KMS-11 (cell line): ENCODE measurements at regions not wholly inside any gene's neighbourhood (a gene's known extent, or its start where the extent isn't known, plus 50 kb on each side); places are given as distances from the start of the nearest gene placed in this dataset.

Experiments
- H2AFZ ChIP-seq: fragments of 200-600 bp; sonication (generic); 2 replicates; pipeline ENCODE4 v1.6.1; 2016; ENCODE audit warnings: antibody characterized with exemption, mixed run types, low read depth
- H3K27ac ChIP-seq: fragments of 200-600 bp; sonication (generic); 2 replicates; pipeline ENCODE4 v1.6.1; 2016; ENCODE audit warnings: mild to moderate bottlenecking, mixed run types
- H3K27me3 ChIP-seq: fragments of 200-600 bp; sonication (generic); 2 replicates; pipeline ENCODE4 v1.6.1; 2017; ENCODE audit warnings: mild to moderate bottlenecking, low read depth, mixed run types, moderate library complexity; ENCODE audit not compliant: insufficient read depth
- H3K36me3 ChIP-seq: fragments of 200-600 bp; sonication (generic); 2 replicates; pipeline ENCODE4 v1.6.1; 2017; ENCODE audit warnings: mild to moderate bottlenecking, mixed run types; ENCODE audit not compliant: insufficient read depth
- H3K4me1 ChIP-seq: fragments of 200-600 bp; sonication (generic); 2 replicates; pipeline ENCODE4 v1.6.1; 2016; ENCODE audit warnings: mild to moderate bottlenecking, low read depth, mixed run types; ENCODE audit not compliant: poor library complexity, severe bottlenecking
- H3K4me2 ChIP-seq: fragments of 200-600 bp; sonication (generic); 2 replicates; pipeline ENCODE4 v1.7.0; 2016; ENCODE audit warnings: mild to moderate bottlenecking, mixed run types
- H3K4me3 ChIP-seq: fragments of 200-600 bp; sonication (generic); IDR thresholded peaks from 2 replicates; pipeline ENCODE4 v1.6.1; 2017; ENCODE audit warnings: low read depth, low read length, mixed read lengths; ENCODE audit not compliant: insufficient read depth
- H3K79me2 ChIP-seq: fragments of 200-600 bp; sonication (generic); 2 replicates; pipeline ENCODE4 v1.6.1; 2016; ENCODE audit warnings: low read depth, mixed run types; ENCODE audit not compliant: insufficient read depth
- H3K9ac ChIP-seq: fragments of 200-600 bp; sonication (generic); 2 replicates; pipeline ENCODE4 v1.6.1; 2016; ENCODE audit warnings: mild to moderate bottlenecking, mixed run types
- H4K20me1 ChIP-seq: fragments of 200-600 bp; sonication (generic); 2 replicates; pipeline ENCODE4 v1.6.1; 2016; ENCODE audit warnings: mild to moderate bottlenecking, mixed run types; ENCODE audit not compliant: insufficient read depth
- TF ChIP-seq, protein P1 (sequence below): fragments of 200-600 bp; sonication (generic); conservative IDR thresholded peaks from 2 replicates; pipeline ENCODE4 v1.6.1; 2017; ENCODE audit warnings: low read depth, mild to moderate bottlenecking, antibody characterized with exemption, low read length, moderate library complexity, mixed read lengths

DNA sequence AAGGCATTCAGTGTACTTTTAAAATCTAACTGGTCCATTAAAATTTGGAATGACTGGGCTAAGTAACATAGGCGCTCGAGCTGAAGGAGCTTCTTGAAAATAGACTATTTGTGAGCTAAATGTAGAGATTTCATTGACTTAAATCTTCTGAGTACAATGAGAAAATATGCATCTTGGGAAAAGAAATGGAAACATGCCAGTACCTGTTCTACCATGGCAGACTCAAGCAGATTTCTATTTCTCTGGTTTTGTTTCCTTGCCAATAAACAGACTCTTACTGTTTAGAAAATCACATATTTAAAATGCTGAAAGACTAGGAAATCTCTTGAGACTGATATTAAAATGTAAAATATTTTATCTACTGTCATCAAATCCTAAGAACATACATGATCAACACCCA, 678.1 kb downstream of the FAT4 start:
- Histone ChIP-seq H3K79me2 (no peaks in the 10 kb centered on the region), H3K27ac (no peak overlapping the region)
- TF ChIP-seq, protein P1, sequence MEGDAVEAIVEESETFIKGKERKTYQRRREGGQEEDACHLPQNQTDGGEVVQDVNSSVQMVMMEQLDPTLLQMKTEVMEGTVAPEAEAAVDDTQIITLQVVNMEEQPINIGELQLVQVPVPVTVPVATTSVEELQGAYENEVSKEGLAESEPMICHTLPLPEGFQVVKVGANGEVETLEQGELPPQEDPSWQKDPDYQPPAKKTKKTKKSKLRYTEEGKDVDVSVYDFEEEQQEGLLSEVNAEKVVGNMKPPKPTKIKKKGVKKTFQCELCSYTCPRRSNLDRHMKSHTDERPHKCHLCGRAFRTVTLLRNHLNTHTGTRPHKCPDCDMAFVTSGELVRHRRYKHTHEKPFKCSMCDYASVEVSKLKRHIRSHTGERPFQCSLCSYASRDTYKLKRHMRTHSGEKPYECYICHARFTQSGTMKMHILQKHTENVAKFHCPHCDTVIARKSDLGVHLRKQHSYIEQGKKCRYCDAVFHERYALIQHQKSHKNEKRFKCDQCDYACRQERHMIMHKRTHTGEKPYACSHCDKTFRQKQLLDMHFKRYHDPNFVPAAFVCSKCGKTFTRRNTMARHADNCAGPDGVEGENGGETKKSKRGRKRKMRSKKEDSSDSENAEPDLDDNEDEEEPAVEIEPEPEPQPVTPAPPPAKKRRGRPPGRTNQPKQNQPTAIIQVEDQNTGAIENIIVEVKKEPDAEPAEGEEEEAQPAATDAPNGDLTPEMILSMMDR, result no peak

DNA sequence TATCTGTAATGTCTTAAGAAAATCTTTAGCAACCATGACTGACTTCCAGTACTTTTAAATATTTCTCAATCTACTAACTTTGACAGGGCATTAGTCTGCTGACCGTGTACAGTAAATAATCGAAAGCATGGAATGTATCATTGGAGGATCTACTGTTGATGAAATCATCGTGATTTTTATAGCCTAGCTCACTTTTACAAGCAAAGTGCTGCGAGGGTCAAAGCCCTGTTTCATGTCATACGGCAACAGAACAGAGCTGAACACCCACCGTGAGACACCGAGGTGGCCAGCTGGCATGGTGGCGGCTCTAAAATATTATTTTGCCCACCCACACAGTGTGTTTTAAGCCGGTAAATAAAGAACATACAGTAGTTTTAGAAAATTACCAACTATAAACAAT, 679.3 kb downstream of the FAT4 start:
- no peaks in the 10 kb centered on the region for H4K20me1 ChIP-seq
- no peak overlapping the region for H3K9ac ChIP-seq
- no peaks in the 10 kb centered on the region for H3K79me2 ChIP-seq
- TF ChIP-seq, protein P1, result no peak
- H3K27ac ChIP-seq, result no peak overlapping the region
- H3K4me3 ChIP-seq, result no peak overlapping the region
- H3K4me1 ChIP-seq, result peaks cover 9% of the 10 kb centered on the region
- H3K36me3 ChIP-seq, result no peaks in the 10 kb centered on the region
- no peak overlapping the region for H3K4me2 ChIP-seq
- no peaks in the 10 kb centered on the region for H3K27me3 ChIP-seq
- no peak overlapping the region for H2AFZ ChIP-seq

More for the DNA sequence above, 678.1 kb downstream of the FAT4 start:
- Histone ChIP-seq H3K36me3 (no peaks in the 10 kb centered on the region), H4K20me1 (no peaks in the 10 kb centered on the region), H3K4me2 (no peak overlapping the region), H3K4me3 (no peak overlapping the region), H3K9ac (no peak overlapping the region), H3K4me1 (peaks cover 9% of the 10 kb centered on the region), H3K27me3 (no peaks in the 10 kb centered on the region), H2AFZ (no peak overlapping the region)

DNA sequence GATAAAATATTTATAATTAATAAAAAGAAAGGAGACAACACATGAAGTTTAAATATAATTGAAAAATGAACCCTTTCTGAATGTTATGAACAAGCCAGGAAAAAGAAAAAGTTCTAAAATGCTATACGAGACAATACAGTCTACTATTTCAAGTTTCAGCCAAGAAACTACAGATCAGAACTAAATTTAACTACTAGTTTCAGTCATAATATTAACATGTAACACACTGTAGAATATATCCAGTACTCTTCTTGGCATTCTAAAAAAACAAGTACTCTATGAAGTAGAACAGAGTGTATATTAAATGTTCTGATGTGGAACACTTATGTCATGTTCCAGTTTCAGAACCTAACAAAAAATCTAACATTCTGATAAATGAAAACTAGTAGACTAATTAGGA, 679.7 kb downstream of the FAT4 start:
- Histone ChIP-seq H3K27me3 (no peaks in the 10 kb centered on the region), H2AFZ (no peak overlapping the region)

DNA sequence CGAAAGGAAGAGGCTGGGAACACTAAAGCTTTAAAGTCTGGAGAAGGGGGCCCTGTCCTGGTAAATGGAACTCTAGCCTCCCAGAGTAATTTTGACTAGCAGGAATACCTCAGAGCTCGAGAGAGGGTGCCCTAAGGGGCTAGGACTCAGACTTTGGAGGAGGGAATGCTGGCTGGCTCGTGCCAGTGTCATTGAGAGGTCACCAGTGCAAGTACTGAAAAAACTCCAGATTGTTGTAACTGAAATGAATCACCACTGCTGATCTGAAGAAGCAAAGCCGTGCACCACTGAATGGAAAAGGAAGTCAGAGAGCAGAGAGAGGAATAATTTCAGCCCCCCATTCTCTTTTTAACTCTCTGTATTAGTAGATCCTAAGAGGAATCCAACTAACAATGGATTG, 690.2 kb downstream of the FAT4 start:
- H3K27ac ChIP-seq, result no peak overlapping the region
- H3K4me1 ChIP-seq, result no peaks in the 10 kb centered on the region
- no peaks in the 10 kb centered on the region for H3K79me2 ChIP-seq
- H3K9ac ChIP-seq, result no peak overlapping the region
- H3K4me3 ChIP-seq, result no peak overlapping the region
- no peaks in the 10 kb centered on the region for H4K20me1 ChIP-seq
- H2AFZ ChIP-seq, result no peak overlapping the region
- H3K4me2 ChIP-seq, result no peak overlapping the region
- no peaks in the 10 kb centered on the region; the same call in 1 of the 2 replicates for H3K36me3 ChIP-seq
- TF ChIP-seq, protein P1, result no peak
- H3K27me3 ChIP-seq, result no peaks in the 10 kb centered on the region

More for the DNA sequence above, 679.7 kb downstream of the FAT4 start:
- TF ChIP-seq, protein P1, result no peak
- Histone ChIP-seq H3K36me3 (no peaks in the 10 kb centered on the region), H3K4me2 (no peak overlapping the region), H3K79me2 (no peaks in the 10 kb centered on the region), H3K27ac (no peak overlapping the region), H3K9ac (no peak overlapping the region), H4K20me1 (no peaks in the 10 kb centered on the region), H3K4me3 (no peak overlapping the region), H3K4me1 (peaks cover 9% of the 10 kb centered on the region)
